HepG2 (cell line): ENCODE measurements at regions not wholly inside any gene's neighbourhood (a gene's known extent, or its start where the extent isn't known, plus 50 kb on each side); places are given as distances from the start of the nearest gene placed in this dataset.

Experiments
- MTA3 ChIP-seq: sonication (generic); formaldehyde crosslinking; IDR thresholded peaks from 2 replicates; pipeline ENCODE4 v1.4.0; 2020; ENCODE audit warnings: missing genetic modification reagents
- NFIB ChIP-seq: sonication (generic); formaldehyde crosslinking; IDR thresholded peaks from 2 replicates; pipeline ENCODE4 v1.9.0; 2021; ENCODE audit warnings: missing genetic modification reagents, mild to moderate bottlenecking, borderline replicate concordance
- PLRG1 ChIP-seq: fragments of 450-650 bp; conservative IDR thresholded peaks from 2 replicates; pipeline ENCODE4 v1.6.1; 2016
- POGZ ChIP-seq: sonication (generic); formaldehyde crosslinking; IDR thresholded peaks from 2 replicates; pipeline ENCODE4 v1.4.0; 2020; ENCODE audit warnings: mild to moderate bottlenecking, missing genetic modification reagents
- POLR2AphosphoS5 ChIP-seq: IDR thresholded peaks from 2 replicates; pipeline ENCODE4 v1.6.1; 2012; ENCODE audit warnings: low read depth, low read length
- SNAPC4 ChIP-seq: sonication (generic); formaldehyde crosslinking; IDR thresholded peaks from 2 replicates; pipeline ENCODE4 v1.4.0; 2020; ENCODE audit warnings: mild to moderate bottlenecking, missing genetic modification reagents
- THAP9 ChIP-seq: sonication (generic); formaldehyde crosslinking; IDR thresholded peaks from 2 replicates; pipeline ENCODE4; 2020; ENCODE audit warnings: missing genetic modification reagents, mild to moderate bottlenecking, borderline replicate concordance
- THYN1 ChIP-seq: sonication (generic); formaldehyde crosslinking; IDR thresholded peaks from 2 replicates; pipeline ENCODE4 v1.8.1; 2023; ENCODE audit warnings: low read depth, mild to moderate bottlenecking, moderate library complexity, missing genetic modification reagents, borderline replicate concordance
- ZMYM3 ChIP-seq: sonication (generic); formaldehyde crosslinking; IDR thresholded peaks from 2 replicates; pipeline ENCODE4 v1.5.1; 2020; ENCODE audit warnings: mild to moderate bottlenecking, missing genetic modification reagents

- no peak for TF ChIP-seq SNAPC4
- TF ChIP-seq MTA3 (CRISPR knock-in tag), result no peak
- no peak for TF ChIP-seq THYN1 (CRISPR knock-in tag)
- no peak for TF ChIP-seq NFIB (CRISPR knock-in tag)
- no peak for TF ChIP-seq PLRG1
- TF ChIP-seq POLR2AphosphoS5, result no peak
- TF ChIP-seq POGZ (CRISPR knock-in tag), result no peak
- no peak for TF ChIP-seq THAP9 (CRISPR knock-in tag)
- no peak for TF ChIP-seq ZMYM3 (CRISPR knock-in tag)
These were observed 371.9 kb downstream of the CETN3 start (continued) for GRCh38 chr5:90037646-90038045.
